ENCODE measurements at regions not wholly inside any gene's neighbourhood (a gene's known extent, or its start where the extent isn't known, plus 50 kb on each side); places are given as distances from the start of the nearest gene placed in this dataset.

- intact Hi-C loops (cut with DNase I; ENCODE audit: low total_unique reads) = no loop called here
- no peaks in the 10 kb centered on the region for H3K4me1 ChIP-seq
- H3K27me3 ChIP-seq = no peaks in the 10 kb centered on the region
- TF ChIP-seq CTCF (IDR thresholded peaks at IDR 0.05) = no peak
- peaks cover 0 to 11% (median 5%) of the 10 kb centered on the region in 3 donors for H3K9me3 ChIP-seq
- no peak overlapping the region for H3K27ac ChIP-seq
- DNase-seq = no peak
- no peak overlapping the region for H3K4me3 ChIP-seq
- no peaks in the 10 kb centered on the region for H3K36me3 ChIP-seq
Observed at GRCh38 chr12:16927259-16927658, 321.3 kb upstream of the LMO3 start.

DNA sequence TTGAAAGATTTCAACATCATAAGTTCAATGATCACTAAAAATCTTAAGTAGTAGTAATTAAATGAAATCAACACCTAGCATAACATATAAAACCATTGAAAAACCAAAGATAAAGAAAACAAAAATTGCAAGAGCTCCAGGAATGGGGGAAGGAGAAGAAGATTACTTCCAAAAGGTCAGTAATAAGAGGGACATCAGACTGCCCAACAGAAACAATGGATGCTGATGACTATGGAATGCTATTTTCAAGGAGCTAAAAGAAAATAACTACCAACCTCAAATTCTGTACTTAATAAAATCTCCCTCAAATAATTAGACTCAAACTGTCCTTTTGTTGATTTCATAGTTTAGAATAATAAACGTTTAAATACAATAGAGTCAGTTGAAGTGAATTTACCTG, 314.5 kb upstream of the LMO3 start:
- no peaks in the 10 kb centered on the region for H3K27me3 ChIP-seq
- no peaks in the 10 kb centered on the region for H3K4me1 ChIP-seq
- DNase-seq = no peak
- H3K4me3 ChIP-seq = no peak overlapping the region
- H3K9me3 ChIP-seq = peaks cover 0 to 4% (median 0%) of the 10 kb centered on the region in 3 donors
- no peak for TF ChIP-seq CTCF (IDR thresholded peaks at IDR 0.05)
- no peak overlapping the region for H3K27ac ChIP-seq
- H3K36me3 ChIP-seq = no peaks in the 10 kb centered on the region
- intact Hi-C loops (cut with DNase I; ENCODE audit: low total_unique reads) = no loop called here

DNA sequence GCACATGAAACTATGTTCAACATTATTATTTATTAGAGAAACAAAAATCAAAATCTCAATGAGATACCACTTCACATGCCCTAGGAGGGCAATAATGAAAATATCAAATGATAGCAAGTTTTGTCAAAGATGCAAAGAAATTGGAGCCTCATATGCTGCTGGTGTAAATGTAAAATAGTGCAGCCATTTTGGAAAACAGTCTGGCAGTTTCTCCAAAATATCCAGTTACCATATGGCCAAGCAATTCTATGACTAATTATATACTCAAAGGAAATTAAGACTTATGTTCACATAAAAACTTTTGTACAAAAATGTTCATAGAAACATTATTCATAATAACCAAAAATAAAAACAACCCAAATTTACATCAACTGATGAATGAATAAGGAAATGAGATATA, 313.6 kb upstream of the LMO3 start:
- H3K27me3 ChIP-seq = no peaks in the 10 kb centered on the region
- intact Hi-C loops (cut with DNase I; ENCODE audit: low total_unique reads) = no loop called here
- no peaks in the 10 kb centered on the region for H3K36me3 ChIP-seq
- DNase-seq = no peak
- H3K9me3 ChIP-seq = peaks cover 0 to 4% (median 0%) of the 10 kb centered on the region in 3 donors
- no peak overlapping the region for H3K4me3 ChIP-seq
- TF ChIP-seq CTCF (IDR thresholded peaks at IDR 0.05) = no peak
- H3K27ac ChIP-seq = no peak overlapping the region
- H3K4me1 ChIP-seq = no peaks in the 10 kb centered on the region

GRCh38 chr12:16914853-16915252, 308.9 kb upstream of the LMO3 start:
- TF ChIP-seq CTCF (IDR thresholded peaks at IDR 0.05) = no peak
- no peak overlapping the region for H3K4me3 ChIP-seq
- H3K27me3 ChIP-seq = no peaks in the 10 kb centered on the region
- intact Hi-C loops (cut with DNase I; ENCODE audit: low total_unique reads) = no loop called here
- no peak overlapping the region for H3K27ac ChIP-seq
- DNase-seq = no peak
- H3K4me1 ChIP-seq = no peaks in the 10 kb centered on the region
- no peaks in the 10 kb centered on the region for H3K9me3 ChIP-seq
- H3K36me3 ChIP-seq = no peaks in the 10 kb centered on the region

- intact Hi-C loops (cut with DNase I; ENCODE audit: low total_unique reads) = no loop called here
- Histone ChIP-seq H3K27ac (no peak overlapping the region), H3K4me3 (no peak overlapping the region), H3K9me3 (no peaks in the 10 kb centered on the region), H3K4me1 (no peaks in the 10 kb centered on the region), H3K27me3 (no peaks in the 10 kb centered on the region), H3K36me3 (no peaks in the 10 kb centered on the region)
- no peak for TF ChIP-seq CTCF (IDR thresholded peaks at IDR 0.05)
- no peak for DNase-seq
Observed at GRCh38 chr12:16913832-16914490, 308.0 kb upstream of the LMO3 start.

GRCh38 chr12:16901946-16902345, 296.0 kb upstream of the LMO3 start:
- DNase-seq = no peak
- no peaks in the 10 kb centered on the region for H3K4me1 ChIP-seq
- H3K27ac ChIP-seq = no peak overlapping the region
- H3K9me3 ChIP-seq = peaks cover 0 to 5% (median 0%) of the 10 kb centered on the region in 3 donors
- intact Hi-C loops (cut with DNase I; ENCODE audit: low total_unique reads) = no loop called here
- TF ChIP-seq CTCF (IDR thresholded peaks at IDR 0.05) = no peak
- no peak overlapping the region for H3K4me3 ChIP-seq
- no peaks in the 10 kb centered on the region for H3K36me3 ChIP-seq
- no peaks in the 10 kb centered on the region for H3K27me3 ChIP-seq

Measured in tibial artery (tissue), 4 donors.